Skeletal muscle satellite cell (primary cell): ENCODE measurements at regions not wholly inside any gene's neighbourhood (a gene's known extent, or its start where the extent isn't known, plus 50 kb on each side); places are given as distances from the start of the nearest gene placed in this dataset.

Source experiments
- H3K27me3 ChIP-seq: 2 replicates; pipeline ENCODE4 v1.7.0; 2013; ENCODE audit warnings: low read length; ENCODE audit not compliant: control insufficient read depth, insufficient read depth
- H3K36me3 ChIP-seq: 2 replicates; pipeline ENCODE4 v1.7.0; 2013; ENCODE audit warnings: mild to moderate bottlenecking, control low read depth, low read length; ENCODE audit not compliant: insufficient read depth
- H3K4me1 ChIP-seq: 2 replicates; pipeline ENCODE4 v1.7.0; 2013; ENCODE audit warnings: low read length; ENCODE audit not compliant: control insufficient read depth, insufficient read depth
- H3K4me2 ChIP-seq: 2 replicates; pipeline ENCODE4 v1.7.0; 2013; ENCODE audit warnings: mild to moderate bottlenecking, low read length
- H3K4me3 ChIP-seq: 2 replicates; pipeline ENCODE4 v1.7.0; 2013; ENCODE audit warnings: low read length
- H3K9ac ChIP-seq: 2 replicates; pipeline ENCODE4 v1.7.0; 2013; ENCODE audit warnings: mild to moderate bottlenecking, low read depth, low read length, moderate library complexity
- H3K9me3 ChIP-seq: replicated peaks from 2 replicates; pipeline ENCODE4 v1.7.0; 2013; ENCODE audit warnings: mild to moderate bottlenecking, control low read depth, low read length

DNA sequence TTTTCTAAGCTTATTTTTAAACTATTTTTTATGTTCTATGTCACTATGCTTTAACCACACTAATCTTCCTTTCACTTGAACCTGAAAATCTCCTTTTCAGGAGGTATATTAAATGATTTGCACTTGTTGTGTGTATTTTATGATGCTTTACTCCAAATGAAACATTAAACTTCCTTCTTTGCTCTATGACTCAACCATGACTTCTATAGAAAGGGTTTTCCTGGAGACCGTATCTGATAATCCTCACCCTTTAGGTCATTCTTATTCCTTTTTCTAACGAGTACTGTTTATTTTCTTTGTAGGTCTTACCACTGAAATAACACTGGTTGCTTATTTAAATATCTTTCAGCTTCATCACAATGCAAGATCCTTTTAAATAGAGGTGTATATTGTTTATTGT is 1163.2 kb downstream of the PCDH18 start:
- H3K9ac ChIP-seq: no peak overlapping the region
- no peak overlapping the region for H3K4me3 ChIP-seq
- H3K4me1 ChIP-seq: peaks cover 5% of the 10 kb centered on the region
- H3K36me3 ChIP-seq: no peaks in the 10 kb centered on the region
- no peaks in the 10 kb centered on the region for H3K9me3 ChIP-seq
- no peak overlapping the region for H3K4me2 ChIP-seq
- H3K27me3 ChIP-seq: no peaks in the 10 kb centered on the region

DNA sequence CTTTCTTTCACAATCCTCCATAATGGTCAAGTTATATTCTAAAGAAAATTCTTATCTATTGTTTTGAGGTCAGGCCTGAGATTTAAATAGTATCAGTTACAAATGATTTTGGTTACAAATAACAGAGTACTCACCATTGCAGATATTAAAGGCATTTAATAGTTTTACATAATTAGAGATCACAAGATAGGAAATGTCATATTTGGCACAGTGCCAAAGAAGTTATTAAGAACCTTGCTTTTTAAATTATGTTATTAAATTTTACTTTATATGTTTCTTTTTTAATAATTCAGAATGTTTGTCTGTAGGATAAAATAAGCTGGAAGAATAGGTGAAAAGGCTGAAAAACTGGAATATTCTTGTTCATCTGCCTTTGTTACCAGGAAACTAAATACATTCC is 1174.7 kb downstream of the PCDH18 start:
- no peak overlapping the region for H3K4me2 ChIP-seq

DNA sequence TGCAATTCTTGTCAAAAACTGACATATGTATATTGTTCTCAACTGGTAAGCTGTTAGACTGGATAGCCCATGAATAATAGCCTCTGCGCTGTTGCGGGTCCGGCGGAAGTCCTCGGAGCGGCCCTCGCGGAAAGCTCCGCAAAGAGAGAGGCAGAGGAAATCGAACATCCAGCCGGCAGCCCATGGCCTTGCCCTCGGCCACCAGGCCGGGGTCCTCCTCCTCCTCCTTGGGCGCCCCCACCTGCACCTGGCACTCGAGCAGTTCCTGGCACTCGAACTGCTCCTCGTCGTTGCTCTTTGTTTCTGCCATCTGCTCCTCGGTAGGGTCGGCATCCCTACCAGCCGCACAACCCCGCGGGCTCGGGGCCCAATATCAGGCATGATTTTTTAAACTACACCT is 1176.3 kb downstream of the PCDH18 start:
- Histone ChIP-seq H3K4me1 (no peaks in the 10 kb centered on the region), H3K27me3 (no peaks in the 10 kb centered on the region)

More for the DNA sequence above, 1174.7 kb downstream of the PCDH18 start:
- H3K4me3 ChIP-seq: no peak overlapping the region
- no peaks in the 10 kb centered on the region for H3K4me1 ChIP-seq
- H3K36me3 ChIP-seq: no peaks in the 10 kb centered on the region
- H3K27me3 ChIP-seq: no peaks in the 10 kb centered on the region
- no peaks in the 10 kb centered on the region for H3K9me3 ChIP-seq
- no peak overlapping the region for H3K9ac ChIP-seq

DNA sequence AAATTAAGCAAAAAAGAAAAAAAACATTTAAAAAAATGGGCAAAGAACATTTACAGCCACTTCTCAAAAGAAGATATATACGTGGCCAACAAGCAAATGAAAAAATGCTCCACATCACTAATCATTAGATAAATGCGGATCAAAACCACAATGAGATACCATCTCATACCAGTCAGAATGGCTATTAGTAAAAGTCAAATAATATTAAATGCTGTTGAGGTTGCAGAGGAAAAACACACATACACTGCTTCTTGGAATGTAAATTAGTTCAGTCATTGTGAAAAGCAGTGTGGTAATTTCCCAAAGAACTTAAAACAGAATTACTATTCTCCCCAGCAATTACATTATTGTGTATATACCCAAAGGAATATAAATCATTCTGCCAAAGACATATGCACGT is 1189.0 kb downstream of the PCDH18 start:
- H3K9me3 ChIP-seq: no peaks in the 10 kb centered on the region
- H3K27me3 ChIP-seq: no peaks in the 10 kb centered on the region
- H3K9ac ChIP-seq: no peak overlapping the region
- no peak overlapping the region for H3K4me2 ChIP-seq
- no peak overlapping the region for H3K4me3 ChIP-seq
- H3K36me3 ChIP-seq: no peaks in the 10 kb centered on the region
- H3K4me1 ChIP-seq: no peaks in the 10 kb centered on the region

More for the DNA sequence above, 1176.3 kb downstream of the PCDH18 start:
- Histone ChIP-seq H3K36me3 (no peaks in the 10 kb centered on the region), H3K9me3 (no peaks in the 10 kb centered on the region), H3K4me2 (no peak overlapping the region), H3K4me3 (no peak overlapping the region), H3K9ac (no peak overlapping the region)

DNA sequence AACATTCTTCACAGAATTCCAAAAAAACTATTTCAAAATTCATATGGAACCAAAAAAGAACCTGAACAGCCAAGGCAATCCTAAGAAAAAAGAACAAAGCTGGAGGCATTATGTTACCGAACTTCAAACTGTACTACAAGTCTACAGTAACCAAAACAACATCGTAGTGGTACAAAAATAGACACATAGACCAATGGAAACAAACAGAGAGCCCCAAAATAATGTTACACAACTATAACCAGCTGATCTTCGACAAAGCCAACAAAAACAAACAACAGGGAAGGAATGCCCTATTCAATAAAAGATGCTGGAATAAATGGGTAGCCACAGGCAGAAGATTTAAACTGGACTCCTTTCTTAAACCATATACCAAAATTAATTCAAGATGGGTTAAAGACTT is 1189.6 kb downstream of the PCDH18 start:
- no peak overlapping the region for H3K9ac ChIP-seq
- H3K4me1 ChIP-seq: no peaks in the 10 kb centered on the region
- H3K27me3 ChIP-seq: no peaks in the 10 kb centered on the region
- H3K4me2 ChIP-seq: no peak overlapping the region
- no peak overlapping the region for H3K4me3 ChIP-seq
- no peaks in the 10 kb centered on the region for H3K36me3 ChIP-seq
- H3K9me3 ChIP-seq: no peaks in the 10 kb centered on the region

DNA sequence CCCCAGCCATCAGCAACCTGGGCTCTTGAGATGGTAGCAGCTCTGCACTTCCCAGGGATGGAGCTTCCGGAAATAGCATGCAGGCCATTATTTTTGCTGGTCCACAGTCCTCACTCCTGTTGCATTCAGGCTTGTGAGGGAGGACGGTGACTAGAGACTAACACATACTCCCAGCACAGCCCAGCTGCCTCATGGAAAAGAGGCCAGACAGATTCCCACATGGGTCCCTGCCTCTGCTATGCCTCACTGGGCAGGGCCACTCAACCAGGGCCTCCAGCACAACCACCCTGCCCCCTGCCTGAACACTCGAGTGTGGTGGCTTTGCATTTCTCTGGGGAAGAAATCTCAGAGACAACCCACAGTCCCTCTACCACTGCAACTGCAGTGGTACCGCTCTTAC is 1195.1 kb downstream of the PCDH18 start:
- Histone ChIP-seq H3K9ac (no peak overlapping the region), H3K4me2 (no peak overlapping the region), H3K4me3 (no peak overlapping the region), H3K9me3 (peaks cover 5% of the 10 kb centered on the region), H3K27me3 (no peaks in the 10 kb centered on the region), H3K36me3 (no peaks in the 10 kb centered on the region), H3K4me1 (no peaks in the 10 kb centered on the region)

DNA sequence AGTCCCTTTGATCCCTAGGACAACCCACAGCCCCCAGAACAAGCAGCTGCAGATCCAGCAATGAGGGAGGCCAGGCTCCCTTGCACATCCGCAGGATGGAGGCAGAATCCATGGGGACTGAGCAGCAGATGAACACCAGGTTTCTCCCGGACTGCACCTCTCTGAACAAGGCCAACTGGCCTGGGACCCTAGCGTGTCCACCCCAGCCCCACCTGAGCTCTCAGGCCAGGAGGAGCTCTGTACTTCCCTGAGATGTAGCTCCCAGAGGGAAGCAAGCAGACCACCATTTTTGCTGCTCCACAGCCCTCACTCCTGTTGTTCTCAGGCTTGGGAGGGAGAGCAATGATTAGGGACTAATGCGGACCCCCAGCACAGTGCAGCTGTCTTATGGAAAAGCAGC is 1195.8 kb downstream of the PCDH18 start:
- H3K9ac ChIP-seq: no peak overlapping the region
- H3K4me3 ChIP-seq: no peak overlapping the region
- no peak overlapping the region for H3K4me2 ChIP-seq
- H3K27me3 ChIP-seq: no peaks in the 10 kb centered on the region
- no peaks in the 10 kb centered on the region for H3K4me1 ChIP-seq
- H3K36me3 ChIP-seq: no peaks in the 10 kb centered on the region
- peaks cover 5% of the 10 kb centered on the region for H3K9me3 ChIP-seq

DNA sequence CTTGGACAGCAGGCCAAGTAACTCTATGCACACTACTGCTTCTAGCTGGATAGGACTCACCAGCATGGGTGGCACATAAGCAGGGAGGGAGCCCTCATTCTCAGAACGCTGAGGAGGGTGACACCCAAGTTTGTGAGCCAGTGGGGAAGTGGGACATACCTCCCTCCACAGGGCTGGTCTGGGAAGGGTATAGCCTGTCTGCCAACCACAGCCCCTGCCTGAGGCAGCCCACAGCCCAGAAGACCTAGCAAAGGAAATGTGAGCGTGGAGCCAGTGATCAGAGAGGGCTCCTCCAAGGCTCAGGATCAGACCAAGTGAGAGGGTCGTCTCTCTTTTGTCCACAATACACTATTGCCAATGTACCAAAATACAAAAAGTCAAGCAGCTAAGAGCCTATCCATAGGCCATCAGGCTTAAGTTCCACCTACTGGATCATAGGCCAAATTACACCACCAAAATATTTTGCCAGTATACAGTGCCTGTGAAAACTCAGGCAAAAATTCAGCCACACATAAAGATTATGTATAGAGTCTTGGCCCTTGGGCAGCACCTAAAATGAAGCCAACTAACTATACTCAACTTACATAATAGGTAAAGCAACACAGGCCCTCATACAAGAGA is 1203.1 kb downstream of the PCDH18 start:
- Histone ChIP-seq H3K9me3 (no peaks in the 10 kb centered on the region), H3K4me2 (no peak overlapping the region), H3K27me3 (no peaks in the 10 kb centered on the region), H3K4me1 (no peaks in the 10 kb centered on the region), H3K36me3 (no peaks in the 10 kb centered on the region), H3K4me3 (no peak overlapping the region), H3K9ac (no peak overlapping the region)

DNA sequence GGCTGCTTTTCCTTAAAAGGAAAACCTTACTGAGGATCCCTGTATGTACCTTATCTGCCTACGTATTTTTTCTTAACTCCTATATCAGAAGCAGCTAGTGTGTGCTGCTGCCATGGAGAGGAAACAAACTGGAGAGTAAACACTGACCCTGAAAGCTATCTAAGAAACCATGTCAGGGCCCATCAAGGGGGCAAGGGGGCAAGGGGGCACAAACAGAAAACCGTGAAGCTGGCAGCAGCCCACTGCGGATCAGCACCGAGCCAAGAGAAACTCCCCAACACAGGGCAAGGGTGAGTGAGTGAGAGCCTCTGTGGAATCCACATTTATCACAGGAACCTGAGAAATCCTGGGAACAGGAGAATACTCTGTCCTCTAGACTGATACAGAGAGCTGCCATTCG is 1204.2 kb downstream of the PCDH18 start:
- Histone ChIP-seq H3K4me1 (no peaks in the 10 kb centered on the region), H3K9me3 (no peaks in the 10 kb centered on the region), H3K27me3 (no peaks in the 10 kb centered on the region), H3K9ac (no peak overlapping the region), H3K36me3 (no peaks in the 10 kb centered on the region), H3K4me3 (no peak overlapping the region), H3K4me2 (no peak overlapping the region)

DNA sequence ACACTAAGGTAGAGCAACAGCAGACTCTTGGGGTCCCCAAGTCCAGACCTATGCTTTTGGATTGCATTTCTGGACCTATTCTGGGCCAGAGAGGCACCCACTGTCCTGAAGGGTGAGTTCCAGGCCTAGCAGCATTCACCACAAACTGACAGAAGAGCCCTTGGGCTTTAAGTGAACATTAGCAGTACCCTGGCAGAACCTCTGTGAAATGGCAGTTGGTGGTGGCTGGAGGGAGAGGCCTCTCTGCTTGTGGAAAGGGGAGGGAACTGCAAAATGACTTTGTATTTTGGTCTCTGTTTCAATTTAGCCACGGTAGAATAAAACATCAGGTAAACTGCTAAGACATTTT is 1211.9 kb downstream of the PCDH18 start:
- Histone ChIP-seq H3K4me3 (no peak overlapping the region), H3K36me3 (no peaks in the 10 kb centered on the region), H3K9me3 (no peaks in the 10 kb centered on the region), H3K27me3 (no peaks in the 10 kb centered on the region), H3K4me2 (no peak overlapping the region), H3K4me1 (no peaks in the 10 kb centered on the region), H3K9ac (no peak overlapping the region)

DNA sequence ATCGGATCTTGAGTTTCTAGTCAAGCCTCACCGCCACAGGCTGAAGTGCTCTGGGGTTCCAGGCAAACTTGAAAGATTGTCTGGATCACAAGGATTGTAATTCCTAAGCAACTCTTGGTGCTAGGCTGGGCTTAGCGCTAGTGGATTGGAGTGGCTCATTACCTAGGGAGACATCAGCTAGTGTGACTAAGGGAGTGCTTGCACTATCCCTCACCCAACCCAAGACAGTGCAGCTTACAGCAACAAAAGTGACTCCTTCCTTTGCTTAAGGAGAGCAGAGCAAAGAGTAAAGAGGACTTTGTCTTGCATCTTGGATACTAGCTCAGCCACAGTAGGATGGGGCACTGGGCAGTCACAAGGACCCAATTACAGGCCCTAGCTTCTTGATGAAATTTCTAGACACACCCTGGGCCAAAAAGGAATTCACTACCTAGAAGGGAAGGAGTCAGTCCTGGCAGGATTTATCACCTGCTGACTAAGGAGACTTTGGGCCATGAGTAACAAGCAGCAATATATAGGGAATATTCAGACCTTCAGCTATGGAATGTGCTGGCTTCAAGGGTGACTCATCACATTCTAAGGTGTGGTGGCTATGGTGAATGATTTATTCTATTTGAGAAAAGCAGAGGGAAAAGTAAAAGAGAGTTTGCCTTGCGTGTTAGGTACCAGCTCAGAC is 1212.4 kb downstream of the PCDH18 start:
- Histone ChIP-seq H3K9me3 (no peaks in the 10 kb centered on the region), H3K9ac (no peak overlapping the region), H3K4me1 (no peaks in the 10 kb centered on the region), H3K27me3 (no peaks in the 10 kb centered on the region), H3K4me2 (no peak overlapping the region), H3K4me3 (no peak overlapping the region), H3K36me3 (no peaks in the 10 kb centered on the region)

DNA sequence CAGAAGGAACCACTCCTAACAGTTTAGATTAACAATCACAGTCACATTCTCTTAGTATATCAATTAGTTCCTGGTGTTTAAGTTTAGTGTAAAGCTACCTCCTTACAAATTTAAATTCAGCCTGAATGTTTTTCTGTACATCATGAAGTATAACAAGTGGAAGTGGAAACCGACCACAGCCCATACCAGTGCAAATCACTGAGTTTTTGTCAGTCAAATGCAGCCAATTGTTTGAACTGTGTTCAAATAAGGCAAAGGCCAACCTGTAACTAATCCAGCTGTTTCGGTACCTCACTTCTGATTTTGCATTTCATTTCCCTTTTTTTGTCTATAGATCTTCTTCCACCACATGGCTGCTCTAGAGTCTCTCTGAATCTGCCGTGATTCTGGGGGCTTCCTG is 1215.3 kb downstream of the PCDH18 start:
- Histone ChIP-seq H3K36me3 (no peaks in the 10 kb centered on the region), H3K4me1 (no peaks in the 10 kb centered on the region), H3K9ac (no peak overlapping the region), H3K27me3 (no peaks in the 10 kb centered on the region), H3K9me3 (no peaks in the 10 kb centered on the region), H3K4me2 (no peak overlapping the region), H3K4me3 (no peak overlapping the region)
